GM23338 (cell line): ENCODE measurements at regions not wholly inside any gene's neighbourhood (a gene's known extent, or its start where the extent isn't known, plus 50 kb on each side); places are given as distances from the start of the nearest gene placed in this dataset.

ENCODE experiments used
- ATAC-seq: fragments of 200-7000 bp; cut with Tn5 transposase; 3 replicates; pipeline ENCODE4 v1.9.1; 2020
- DNase-seq: peaks from one replicate; pipeline ENCODE4 v3.0.0-alpha.2; 2015; ENCODE audit warnings: low spot score
- H2AFZ ChIP-seq: fragments of 200-600 bp; sonication (generic); 2 replicates; pipeline ENCODE4 v1.8.0; 2016; ENCODE audit warnings: antibody characterized with exemption, mild to moderate bottlenecking, moderate library complexity
- H3F3A ChIP-seq: fragments of 200-600 bp; sonication (generic); replicated peaks from 2 replicates; pipeline ENCODE4 v1.8.0; 2017; ENCODE audit warnings: antibody characterized with exemption, mixed run types, low read depth
- H3K27ac ChIP-seq: fragments of 200-600 bp; sonication (generic); 2 replicates; pipeline ENCODE4 v1.6.1; 2016; ENCODE audit warnings: low read depth
- H3K27me3 ChIP-seq: fragments of 200-600 bp; sonication (generic); 2 replicates; pipeline ENCODE4 v1.8.0; 2016; ENCODE audit warnings: mild to moderate bottlenecking, mixed run types, moderate library complexity; ENCODE audit not compliant: insufficient read depth
- H3K36me3 ChIP-seq: fragments of 200-600 bp; sonication (generic); 2 replicates; pipeline ENCODE4 v1.8.0; 2016; ENCODE audit warnings: mild to moderate bottlenecking; ENCODE audit not compliant: insufficient read depth
- H3K4me1 ChIP-seq: fragments of 200-600 bp; sonication (generic); 2 replicates; pipeline ENCODE4 v1.8.0; 2016; ENCODE audit warnings: mild to moderate bottlenecking, moderate library complexity; ENCODE audit not compliant: insufficient read depth
- H3K4me2 ChIP-seq: fragments of 200-600 bp; sonication (generic); 2 replicates; pipeline ENCODE4 v1.7.1; 2017; ENCODE audit warnings: mixed run types
- H3K4me3 ChIP-seq: fragments of 200-600 bp; sonication (generic); 2 replicates; pipeline ENCODE4 v1.6.1; 2016; ENCODE audit warnings: mixed run types
- H3K79me2 ChIP-seq: fragments of 200-600 bp; sonication (generic); replicated peaks from 2 replicates; pipeline ENCODE4 v1.8.0; 2017; ENCODE audit warnings: mild to moderate bottlenecking; ENCODE audit not compliant: insufficient read depth
- H3K9me2 ChIP-seq: fragments of 200-600 bp; sonication (generic); 2 replicates; pipeline ENCODE4 v1.8.0; 2017; ENCODE audit not compliant: insufficient read depth
- H4K20me1 ChIP-seq: fragments of 200-600 bp; sonication (generic); replicated peaks from 2 replicates; pipeline ENCODE4 v1.8.0; 2017; ENCODE audit warnings: mild to moderate bottlenecking; ENCODE audit not compliant: insufficient read depth
- H3K27ac Mint-ChIP-seq: 2 replicates; pipeline ENCODE4 v1.8.0; 2020; ENCODE audit warnings: inconsistent platforms, mild to moderate bottlenecking, moderate library complexity, mixed read lengths
- H3K27me3 Mint-ChIP-seq: 3 replicates; pipeline ENCODE4 v1.8.0; 2022; ENCODE audit warnings: low read depth, mild to moderate bottlenecking, moderate library complexity, mixed read lengths, inconsistent platforms; ENCODE audit not compliant: insufficient read depth, poor library complexity
- H3K36me3 Mint-ChIP-seq: 3 replicates; pipeline ENCODE4 v1.8.0; 2021; ENCODE audit warnings: low read depth, mild to moderate bottlenecking, inconsistent platforms, moderate library complexity, mixed read lengths
- H3K4me1 Mint-ChIP-seq: 3 replicates; pipeline ENCODE4 v1.8.0; 2020; ENCODE audit warnings: mild to moderate bottlenecking, inconsistent platforms, mixed read lengths
- H3K4me3 Mint-ChIP-seq: 3 replicates; pipeline ENCODE4 v1.8.0; 2021; ENCODE audit warnings: moderate library complexity, mild to moderate bottlenecking, inconsistent platforms, mixed read lengths
- H3K9me3 Mint-ChIP-seq: 3 replicates; pipeline ENCODE4 v1.8.0; 2020; ENCODE audit warnings: moderate library complexity, mild to moderate bottlenecking, inconsistent platforms, mixed read lengths
- CREB1 ChIP-seq: fragments of 250-450 bp; sonication (Bioruptor Pico); IDR thresholded peaks from 2 replicates; pipeline ENCODE4 v1.5.0; 2020; ENCODE audit warnings: low read depth, mild to moderate bottlenecking, moderate library complexity
- CTCF ChIP-seq, 2 experiments: fragments of 200-600 bp in 1 of 2; sonication (generic) in 1 of 2; conservative IDR thresholded peaks; 2 replicates each; pipeline versions ENCODE4 v1.5.1 to v1.6.1; 2016 to 2017; ENCODE audit warnings: antibody characterized with exemption in 2 of 2, low read depth in 2 of 2, mild to moderate bottlenecking in 2 of 2, moderate library complexity in 1 of 2
- ETS1 ChIP-seq: IDR thresholded peaks from 2 replicates; pipeline ENCODE4 v1.6.1; 2016; ENCODE audit warnings: antibody characterized with exemption
- EZH2 ChIP-seq: fragments of 200-600 bp; sonication (generic); IDR thresholded peaks from one replicate; pipeline ENCODE4 v1.8.0; 2017; ENCODE audit warnings: antibody characterized with exemption, mild to moderate bottlenecking, low read depth; ENCODE audit not compliant: unreplicated experiment
- JUNB ChIP-seq: IDR thresholded peaks from one replicate; pipeline ENCODE4 v1.6.1; 2016; ENCODE audit warnings: antibody characterized with exemption; ENCODE audit not compliant: unreplicated experiment
- REST ChIP-seq: IDR thresholded peaks from one replicate; pipeline ENCODE4 v1.6.1; 2018; ENCODE audit warnings: antibody characterized with exemption; ENCODE audit not compliant: unreplicated experiment
- STAT1 ChIP-seq: IDR thresholded peaks from one replicate; pipeline ENCODE4 v1.6.1; 2016; ENCODE audit warnings: antibody characterized with exemption; ENCODE audit not compliant: unreplicated experiment
- ZNF114 ChIP-seq: fragments of 250-450 bp; sonication (Bioruptor Pico); IDR thresholded peaks from 2 replicates; pipeline ENCODE4 v1.5.0; 2020; ENCODE audit warnings: mild to moderate bottlenecking, moderate library complexity
- ZNF331 ChIP-seq: fragments of 250-450 bp; sonication (Bioruptor Pico); IDR thresholded peaks from 2 replicates; pipeline ENCODE4 v1.5.0; 2020; ENCODE audit warnings: low read depth, mild to moderate bottlenecking, moderate library complexity
- ZNF462 ChIP-seq: fragments of 250-450 bp; sonication (Bioruptor Pico); IDR thresholded peaks from 2 replicates; pipeline ENCODE4 v1.5.0; 2020; ENCODE audit warnings: mild to moderate bottlenecking, moderate library complexity

GRCh38 chr7:153390955-153391354 is 631.4 kb downstream of the ACTR3B start:
- H3K27me3 ChIP-seq: no peaks in the 10 kb centered on the region
- no peak for TF ChIP-seq EZH2
- no peak for TF ChIP-seq ZNF114
- TF ChIP-seq STAT1: no peak
- H3K4me3 ChIP-seq: no peak overlapping the region
- H3K36me3 ChIP-seq: peaks cover 4% of the 10 kb centered on the region; the same call in 1 of the 2 replicates
- H3K27me3 Mint-ChIP-seq: peaks cover 2% of the 10 kb centered on the region
- peaks cover 97% of the 10 kb centered on the region for H3K9me3 Mint-ChIP-seq
- H3K27ac Mint-ChIP-seq: no peak overlapping the region
- H3F3A ChIP-seq: no peaks in the 10 kb centered on the region
- no peaks in the 10 kb centered on the region for H3K4me1 ChIP-seq
- H3K4me3 Mint-ChIP-seq: no peak overlapping the region
- DNase-seq (no peak), ATAC-seq (no peak)
- H3K27ac ChIP-seq: no peak overlapping the region
- no peak overlapping the region for H2AFZ ChIP-seq
- H3K4me2 ChIP-seq: no peak overlapping the region
- no peaks in the 10 kb centered on the region for H4K20me1 ChIP-seq
- H3K79me2 ChIP-seq: no peaks in the 10 kb centered on the region
- peaks cover 28% of the 10 kb centered on the region for H3K36me3 Mint-ChIP-seq
- no peaks in the 10 kb centered on the region for H3K9me2 ChIP-seq
- H3K4me1 Mint-ChIP-seq: no peaks in the 10 kb centered on the region

- TF ChIP-seq ETS1 (no peak), JUNB (no peak), ZNF331 (no peak), REST (no peak), ZNF462 (CRISPR knock-in tag) (no peak), EZH2 (no peak), STAT1 (no peak), CREB1 (CRISPR knock-in tag) (no peak), CTCF (conservative IDR thresholded peaks at IDR 0.05; ENCODE audit: low read depth in 2 of 2) (no peak)
- H3F3A ChIP-seq: no peaks in the 10 kb centered on the region
- Mint-ChIP-seq H3K27ac (no peak overlapping the region), H3K27me3 (peaks cover 2% of the 10 kb centered on the region), H3K36me3 (peaks cover 32% of the 10 kb centered on the region), H3K9me3 (peaks cover 97% of the 10 kb centered on the region), H3K4me3 (no peak overlapping the region), H3K4me1 (no peaks in the 10 kb centered on the region)
- ATAC-seq (no peak), DNase-seq (no peak)
- no peaks in the 10 kb centered on the region for H3K4me1 ChIP-seq
- H3K4me3 ChIP-seq: no peak overlapping the region
- H3K4me2 ChIP-seq: no peak overlapping the region
- peaks cover 4% of the 10 kb centered on the region; the same call in 1 of the 2 replicates for H3K36me3 ChIP-seq
- H2AFZ ChIP-seq: no peak overlapping the region
- H3K27ac ChIP-seq: no peak overlapping the region
- no peaks in the 10 kb centered on the region for H3K27me3 ChIP-seq
- no peaks in the 10 kb centered on the region for H3K79me2 ChIP-seq
- H4K20me1 ChIP-seq: no peaks in the 10 kb centered on the region
- no peaks in the 10 kb centered on the region for H3K9me2 ChIP-seq
Measured at GRCh38 chr7:153392726-153393125, 633.2 kb downstream of the ACTR3B start.
